ENCODE measurements at regions not wholly inside any gene's neighbourhood (a gene's known extent, or its start where the extent isn't known, plus 50 kb on each side); places are given as distances from the start of the nearest gene placed in this dataset.

DNA sequence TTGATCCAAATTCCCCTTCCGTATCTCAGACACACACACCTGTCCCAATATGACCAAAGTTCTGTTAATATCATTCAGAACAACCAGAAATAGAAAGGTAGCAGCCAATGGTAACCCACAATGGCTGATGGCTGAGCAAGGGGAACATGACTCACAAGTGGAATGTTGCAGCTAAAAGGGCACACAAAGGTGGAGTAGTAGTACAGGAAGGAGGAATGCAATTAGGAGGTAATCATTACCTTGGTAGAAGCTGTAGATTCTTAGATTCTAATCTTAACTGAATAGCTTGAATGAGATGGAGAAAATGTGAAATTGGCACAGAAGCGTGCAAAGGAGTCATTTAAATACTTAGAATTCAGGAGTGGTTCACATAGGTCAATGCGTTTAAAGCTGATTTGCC lies 347.9 kb downstream of the NR2F2 start:
- H3K9ac ChIP-seq (ENCODE audit: low read length), result no peak overlapping the region
- H3K27me3 ChIP-seq (ENCODE audit: low read depth, low read length), result no peaks in the 10 kb centered on the region
- H3K27ac ChIP-seq (ENCODE audit: low read length), result no peak overlapping the region
- no peak overlapping the region for H3K4me2 ChIP-seq (ENCODE audit: low read length)
- TF ChIP-seq CTCF (IDR thresholded peaks at IDR 0.05; ENCODE audit: low read depth, low read length) (no peak), EZH2phosphoT487 (IDR thresholded peaks at IDR 0.05; ENCODE audit: low read depth) (no peak)
- no peak overlapping the region for H2AFZ ChIP-seq (ENCODE audit: low read depth, low read length)
- no peaks in the 10 kb centered on the region for H3K4me1 ChIP-seq (ENCODE audit: low read length)
- no peaks in the 10 kb centered on the region for H3K36me3 ChIP-seq (replicated peaks; ENCODE audit: low read depth, low read length)
- no peaks in the 10 kb centered on the region for H4K20me1 ChIP-seq (ENCODE audit: insufficient read depth, low read length)
- H3K4me3 ChIP-seq (ENCODE audit: low read length), result no peak overlapping the region
- H3K79me2 ChIP-seq (ENCODE audit: low read length), result no peaks in the 10 kb centered on the region
- H3K9me3 ChIP-seq (ENCODE audit: insufficient read depth, low read length), result no peaks in the 10 kb centered on the region

DNA sequence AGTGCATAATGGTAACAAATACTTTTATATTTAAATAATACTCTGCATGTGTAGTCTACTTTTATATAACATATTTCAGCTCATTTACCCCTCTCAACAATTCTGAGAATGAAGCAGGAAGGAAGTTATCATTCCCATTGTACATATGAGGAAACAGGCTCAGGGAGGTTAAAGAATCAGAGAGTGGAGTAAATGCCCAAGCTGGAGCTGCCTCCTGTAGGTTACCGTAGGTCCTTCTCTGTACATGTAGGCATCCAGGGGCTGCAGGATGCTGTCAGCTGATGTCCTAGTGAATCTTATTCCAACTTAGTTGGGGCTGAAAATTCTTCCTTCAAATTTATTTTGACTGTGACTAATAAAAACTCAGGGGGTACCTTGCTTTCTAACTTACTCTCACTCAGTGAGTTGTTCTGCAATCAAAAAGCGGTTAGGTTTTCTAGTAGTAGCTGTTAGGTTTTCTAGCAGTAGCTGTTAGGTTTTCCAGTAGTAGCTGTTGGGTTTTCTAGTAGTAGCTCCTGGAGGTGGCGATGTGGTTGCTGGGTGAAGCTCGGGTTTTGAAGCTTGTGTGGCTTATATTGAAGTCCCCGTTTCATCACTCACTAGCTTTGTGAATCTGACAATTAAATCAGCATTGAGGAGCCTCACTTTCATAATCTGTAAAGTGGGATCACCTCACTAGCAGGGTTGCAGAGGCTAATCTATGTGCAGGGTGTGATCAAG lies 357.0 kb downstream of the NR2F2 start:
- H4K20me1 ChIP-seq (ENCODE audit: insufficient read depth, low read length), result no peaks in the 10 kb centered on the region
- no peak overlapping the region for H3K4me2 ChIP-seq (ENCODE audit: low read length)
- no peak overlapping the region for H2AFZ ChIP-seq (ENCODE audit: low read depth, low read length)
- no peaks in the 10 kb centered on the region for H3K36me3 ChIP-seq (replicated peaks; ENCODE audit: low read depth, low read length)
- no peak overlapping the region for H3K27ac ChIP-seq (ENCODE audit: low read length)
- H3K4me3 ChIP-seq (ENCODE audit: low read length), result no peak overlapping the region
- no peaks in the 10 kb centered on the region for H3K79me2 ChIP-seq (ENCODE audit: low read length)
- H3K27me3 ChIP-seq (ENCODE audit: low read depth, low read length), result no peaks in the 10 kb centered on the region
- H3K4me1 ChIP-seq (ENCODE audit: low read length), result no peaks in the 10 kb centered on the region
- TF ChIP-seq EZH2phosphoT487 (IDR thresholded peaks at IDR 0.05; ENCODE audit: low read depth) (no peak), CTCF (IDR thresholded peaks at IDR 0.05; ENCODE audit: low read depth, low read length) (no peak)
- H3K9me3 ChIP-seq (ENCODE audit: insufficient read depth, low read length), result no peaks in the 10 kb centered on the region
- H3K9ac ChIP-seq (ENCODE audit: low read length), result no peak overlapping the region

- Histone ChIP-seq H3K4me3 (ENCODE audit: low read length) (no peak overlapping the region), H3K9ac (ENCODE audit: low read length) (no peak overlapping the region), H3K4me1 (ENCODE audit: low read length) (no peaks in the 10 kb centered on the region), H3K9me3 (ENCODE audit: insufficient read depth, low read length) (no peaks in the 10 kb centered on the region), H2AFZ (ENCODE audit: low read depth, low read length) (no peak overlapping the region), H3K27ac (ENCODE audit: low read length) (no peak overlapping the region), H3K27me3 (ENCODE audit: low read depth, low read length) (no peaks in the 10 kb centered on the region), H3K4me2 (ENCODE audit: low read length) (no peak overlapping the region), H3K36me3 (replicated peaks; ENCODE audit: low read depth, low read length) (no peaks in the 10 kb centered on the region), H4K20me1 (ENCODE audit: insufficient read depth, low read length) (no peaks in the 10 kb centered on the region), H3K79me2 (ENCODE audit: low read length) (no peaks in the 10 kb centered on the region)
- TF ChIP-seq CTCF (IDR thresholded peaks at IDR 0.05; ENCODE audit: low read depth, low read length) (no peak), EZH2phosphoT487 (IDR thresholded peaks at IDR 0.05; ENCODE audit: low read depth) (no peak)
Observed at GRCh38 chr15:96690733-96691132, 360.2 kb downstream of the NR2F2 start.

- TF ChIP-seq CTCF (IDR thresholded peaks at IDR 0.05; ENCODE audit: low read depth, low read length) (no peak), EZH2phosphoT487 (IDR thresholded peaks at IDR 0.05; ENCODE audit: low read depth) (no peak)
- Histone ChIP-seq H4K20me1 (ENCODE audit: insufficient read depth, low read length) (no peaks in the 10 kb centered on the region), H3K27me3 (ENCODE audit: low read depth, low read length) (no peaks in the 10 kb centered on the region), H2AFZ (ENCODE audit: low read depth, low read length) (no peak overlapping the region), H3K36me3 (replicated peaks; ENCODE audit: low read depth, low read length) (no peaks in the 10 kb centered on the region), H3K4me3 (ENCODE audit: low read length) (no peak overlapping the region), H3K9ac (ENCODE audit: low read length) (no peak overlapping the region), H3K4me2 (ENCODE audit: low read length) (no peak overlapping the region), H3K27ac (ENCODE audit: low read length) (no peak overlapping the region), H3K4me1 (ENCODE audit: low read length) (no peaks in the 10 kb centered on the region), H3K79me2 (ENCODE audit: low read length) (no peaks in the 10 kb centered on the region), H3K9me3 (ENCODE audit: insufficient read depth, low read length) (no peaks in the 10 kb centered on the region)
Observed at GRCh38 chr15:96692826-96693225, 362.3 kb downstream of the NR2F2 start.

Data from OCI-LY3 (cell line).